ENCODE measurements at regions not wholly inside any gene's neighbourhood (a gene's known extent, or its start where the extent isn't known, plus 50 kb on each side); places are given as distances from the start of the nearest gene placed in this dataset.
"Not testable (repeated sequence)": the region's sequence is repeated elsewhere in the genome, so short reads cannot be mapped to it uniquely, and the experiment has no call there.

- not testable (repeated sequence) for H3K27ac ChIP-seq; DNase-seq (ENCODE audit: low read depth, low spot score)
Measured at GRCh38 chr4:102397056-102397455, 51.8 kb upstream of the SLC39A8 start.

- DNase-seq (ENCODE audit: low read depth, low spot score) = no peak
- H3K27ac ChIP-seq = no peak overlapping the region
Measured at GRCh38 chr4:102399021-102399420, 53.7 kb upstream of the SLC39A8 start.

DNA sequence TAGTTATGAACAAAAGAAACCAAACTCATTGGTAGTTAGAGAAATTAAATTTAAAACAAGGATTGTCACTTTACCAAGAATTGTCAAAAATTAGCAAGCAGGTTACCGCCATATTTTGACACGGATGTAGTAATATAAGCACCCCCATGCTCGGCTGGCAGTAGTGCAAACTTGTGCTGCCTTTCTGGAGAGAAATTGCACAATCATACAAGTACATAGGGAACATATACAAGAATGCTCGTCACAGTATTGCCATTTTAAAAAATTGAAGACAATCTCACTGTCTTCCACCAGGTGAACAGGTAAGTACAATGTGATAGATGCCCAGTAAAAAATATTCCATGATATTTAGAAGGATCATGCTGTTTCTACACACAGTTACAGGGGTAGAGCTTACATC lies 55.6 kb upstream of the SLC39A8 start:
- H3K27ac ChIP-seq = no peak overlapping the region
- DNase-seq (ENCODE audit: low read depth, low spot score) = no peak

DNA sequence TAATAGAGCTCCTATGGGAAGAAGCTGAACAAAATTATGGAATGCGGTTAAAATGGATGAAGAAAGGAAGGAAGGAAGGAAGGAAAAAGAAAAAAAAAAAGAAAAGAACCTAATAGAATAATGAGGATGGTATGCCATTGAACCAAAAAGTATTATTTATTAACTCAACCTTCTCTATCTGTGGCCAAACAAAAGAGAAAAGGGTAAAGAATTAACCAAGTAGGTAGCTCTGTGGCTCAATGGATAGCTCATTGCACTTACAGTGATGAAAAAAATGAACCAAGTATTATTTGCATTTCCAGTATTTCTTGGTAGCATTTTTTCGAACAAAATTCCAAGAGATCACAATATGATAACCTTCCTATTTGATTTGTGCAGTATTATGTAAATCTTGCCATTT lies 56.9 kb upstream of the SLC39A8 start:
- DNase-seq (ENCODE audit: low read depth, low spot score) = no peak
- H3K27ac ChIP-seq = no peak overlapping the region

- no peak for DNase-seq (ENCODE audit: low read depth, low spot score)
Measured at GRCh38 chr4:102403116-102403515, 57.8 kb upstream of the SLC39A8 start.

DNA sequence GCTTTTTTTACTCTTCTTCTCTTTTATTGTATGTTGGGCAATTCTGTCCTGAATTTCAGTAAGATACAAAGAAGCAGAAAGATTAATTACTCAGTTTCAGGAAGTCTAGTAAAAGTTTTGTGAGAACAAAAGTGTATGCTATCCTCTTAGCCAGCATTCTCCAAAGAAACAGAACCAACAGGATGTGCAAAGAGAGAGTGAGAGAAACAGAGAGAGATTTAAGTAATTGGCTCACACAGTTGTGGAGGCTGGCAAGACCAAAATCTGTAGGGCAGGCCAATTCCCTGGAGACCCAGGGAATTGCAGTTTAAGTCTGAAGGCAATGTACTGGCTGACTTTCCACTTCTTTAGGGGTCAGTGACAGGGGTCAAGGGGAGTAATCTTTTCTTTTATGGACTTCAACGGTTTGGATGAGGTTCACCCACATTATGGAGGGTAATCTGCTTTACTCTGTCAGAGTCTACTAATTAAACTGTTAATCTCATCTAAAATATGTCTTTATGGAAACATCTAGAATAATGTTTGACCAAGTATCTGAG lies 59.2 kb upstream of the SLC39A8 start:
- DNase-seq (ENCODE audit: low read depth, low spot score) = no peak
- H3K27ac ChIP-seq = no peak overlapping the region

More at GRCh38 chr4:102403116-102403515, 57.8 kb upstream of the SLC39A8 start:
- H3K27ac ChIP-seq = no peak overlapping the region

DNA sequence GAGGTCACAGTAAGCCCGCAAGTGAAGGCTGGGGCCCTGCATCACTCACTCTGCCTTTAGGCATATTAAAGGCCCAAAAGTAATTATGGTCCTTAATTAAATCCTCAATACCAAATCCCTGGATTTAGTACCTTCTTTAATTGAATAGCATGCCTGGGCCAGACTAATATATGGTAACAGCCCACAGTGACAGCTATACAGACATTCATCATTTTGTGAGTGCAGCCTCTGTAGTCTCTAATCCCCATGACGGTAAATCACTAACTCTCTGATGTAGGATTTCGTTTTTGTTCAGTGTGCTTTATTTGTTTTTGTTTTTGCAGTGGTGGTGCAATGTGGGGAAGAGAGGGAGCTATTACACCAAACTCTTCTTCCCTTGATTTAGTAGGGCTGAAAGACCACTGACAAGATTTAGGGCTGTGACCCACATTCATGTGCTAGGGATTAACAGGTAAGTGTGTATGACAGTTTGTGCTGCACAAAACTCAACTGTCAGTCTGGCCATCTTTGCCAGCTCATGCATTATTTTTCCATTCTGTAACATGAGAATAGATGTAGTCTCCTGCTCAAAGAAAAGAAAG lies 60.6 kb upstream of the SLC39A8 start:
- no peak for DNase-seq (ENCODE audit: low read depth, low spot score)
- no peak overlapping the region for H3K27ac ChIP-seq

DNA sequence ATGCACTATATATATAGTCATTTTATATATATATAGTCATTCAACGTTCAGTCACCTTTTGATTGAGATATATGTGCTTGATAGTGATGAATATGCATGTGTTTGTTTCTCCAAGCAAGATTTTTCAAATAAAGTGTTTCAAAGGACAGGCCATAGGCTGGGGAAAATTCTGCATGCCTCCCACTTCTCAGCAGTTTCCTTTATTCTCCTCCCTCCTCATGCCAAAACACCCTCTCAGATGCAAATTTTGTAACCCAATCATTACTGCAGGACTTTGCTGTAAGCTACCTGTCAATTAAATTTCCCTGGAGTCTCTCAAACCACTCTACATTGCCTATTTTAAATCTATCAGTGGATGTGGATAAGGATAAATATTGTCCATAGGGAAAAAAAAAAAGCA lies 65.6 kb upstream of the SLC39A8 start:
- not testable (repeated sequence) for DNase-seq (ENCODE audit: low read depth, low spot score)

DNA sequence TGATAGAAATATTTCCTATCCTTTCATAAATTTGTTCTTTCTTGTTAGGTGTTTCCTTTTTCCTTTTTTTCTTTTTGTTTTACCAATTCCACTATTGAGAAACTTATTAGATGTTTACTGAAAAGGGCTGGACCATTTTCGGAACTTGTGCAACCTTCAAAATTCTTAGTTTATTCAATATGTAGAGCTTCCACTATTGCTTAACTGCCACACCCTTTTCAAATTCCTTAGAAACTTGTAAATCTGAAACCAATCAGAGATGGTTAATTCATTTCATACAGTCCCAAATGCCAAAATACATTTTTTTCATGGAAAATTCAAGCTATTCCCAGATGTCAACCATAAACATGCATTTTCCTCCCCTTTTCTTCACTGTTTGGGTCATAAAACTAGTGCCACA lies 66.1 kb upstream of the SLC39A8 start:
- no peak for DNase-seq (ENCODE audit: low read depth, low spot score)
- H3K27ac ChIP-seq = no peak overlapping the region

More for the DNA sequence above, 65.6 kb upstream of the SLC39A8 start:
- H3K27ac ChIP-seq = not testable (repeated sequence)

- no peak for DNase-seq (ENCODE audit: low read depth, low spot score)
- no peak overlapping the region for H3K27ac ChIP-seq
Measured at GRCh38 chr4:102416765-102417164, 71.5 kb upstream of the SLC39A8 start.

DNA sequence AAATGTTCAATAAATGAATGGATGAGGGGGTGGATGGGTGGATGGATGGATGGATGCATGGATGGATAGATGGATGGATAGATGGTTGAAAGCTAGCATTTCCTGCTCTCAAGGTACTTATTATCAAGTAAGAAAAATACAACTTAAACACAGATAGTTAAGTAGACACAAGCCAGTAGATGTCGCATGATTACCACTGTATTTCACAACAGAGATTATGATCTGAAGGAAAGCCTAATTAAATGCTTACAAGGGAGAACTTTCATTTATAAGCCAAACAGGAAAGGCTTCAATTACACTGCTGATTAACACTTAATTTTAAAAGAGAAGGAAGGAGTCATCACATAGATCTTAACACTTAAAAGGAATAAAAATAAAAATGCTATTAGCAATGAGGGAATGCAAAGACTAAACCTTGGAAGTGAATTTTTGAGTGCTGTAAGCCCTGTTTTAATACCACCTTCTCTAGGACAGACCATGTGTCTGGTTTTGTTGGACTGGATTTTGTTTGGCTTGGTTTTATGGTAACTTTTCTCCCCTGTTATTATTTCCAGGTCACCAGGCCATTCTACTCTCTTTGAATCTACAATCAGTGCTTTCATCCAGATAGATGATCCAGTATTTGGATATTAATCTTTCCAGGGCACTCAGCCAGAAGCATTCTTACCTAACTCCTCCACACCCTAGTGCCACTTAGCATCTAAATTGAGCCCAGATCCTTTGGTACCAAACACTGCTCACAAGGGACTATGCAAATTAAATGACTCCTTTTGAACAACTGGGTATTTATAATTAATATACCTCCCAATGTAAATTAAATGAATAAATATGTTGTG lies 75.5 kb upstream of the SLC39A8 start:
- DNase-seq (ENCODE audit: low read depth, low spot score) = no peak
- H3K27ac ChIP-seq = no peak overlapping the region

GRCh38 chr4:102422843-102423242 lies 77.6 kb upstream of the SLC39A8 start:
- DNase-seq (ENCODE audit: low read depth, low spot score) = no peak
- no peak overlapping the region for H3K27ac ChIP-seq

GRCh38 chr4:102423375-102423774 lies 77.8 kb upstream of the NFKB1 start:
- no peak overlapping the region for H3K27ac ChIP-seq
- no peak for DNase-seq (ENCODE audit: low read depth, low spot score)

- no peak overlapping the region for H3K27ac ChIP-seq
- DNase-seq (ENCODE audit: low read depth, low spot score) = no peak
Measured at GRCh38 chr4:102427371-102427998, 73.7 kb upstream of the NFKB1 start.

- DNase-seq (ENCODE audit: low read depth, low spot score) = no peak
- no peak overlapping the region for H3K27ac ChIP-seq
Measured at GRCh38 chr4:102428122-102428521, 73.0 kb upstream of the NFKB1 start.

DNA sequence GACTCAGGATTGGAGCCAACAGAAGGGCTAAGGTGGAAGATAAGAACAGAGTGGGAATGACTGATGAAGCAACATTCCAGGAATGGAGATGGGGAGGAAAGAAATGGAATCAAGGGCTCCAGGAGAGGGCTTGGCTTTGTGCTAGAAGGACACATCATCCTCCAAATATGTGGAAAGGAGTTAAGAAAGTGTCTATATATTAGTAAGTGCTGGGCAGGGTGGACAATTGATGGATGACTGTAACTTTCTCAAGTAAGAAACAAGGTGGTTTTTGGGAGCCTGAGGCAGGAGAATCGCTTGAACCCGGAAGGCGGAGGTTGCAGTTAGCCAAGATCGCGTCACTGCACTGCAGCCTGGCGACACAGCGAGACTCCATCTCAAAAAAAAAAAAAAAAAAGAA lies 71.6 kb upstream of the NFKB1 start:
- H3K27ac ChIP-seq = peak overlapping the region; percentile 69
- peak; percentile 86 for DNase-seq (ENCODE audit: low read depth, low spot score)

DNA sequence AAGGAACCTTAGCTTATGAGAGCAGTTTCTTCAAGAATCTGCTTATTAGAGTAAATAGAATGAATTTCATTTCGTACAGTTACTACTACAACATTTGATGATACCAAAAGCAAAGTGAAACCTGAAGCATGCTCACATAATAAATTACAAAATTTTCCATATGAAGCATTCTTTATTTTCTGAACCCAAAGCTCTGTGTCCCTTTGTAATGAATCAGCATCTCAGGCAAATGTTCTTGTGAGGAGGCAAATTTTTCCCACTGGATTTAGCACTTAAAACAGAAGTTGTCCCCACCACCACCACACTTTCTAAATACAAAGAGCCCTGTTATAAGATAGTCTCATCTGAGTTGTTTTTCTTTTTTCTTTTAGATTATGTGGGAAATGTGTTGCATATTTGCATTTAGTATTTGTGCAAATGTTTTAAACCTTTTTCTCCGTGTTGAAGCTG lies 70.7 kb upstream of the NFKB1 start:
- DNase-seq (ENCODE audit: low read depth, low spot score) = no peak
- peak overlapping the region; percentile 69 for H3K27ac ChIP-seq

- peak overlapping the region; percentile 69 for H3K27ac ChIP-seq
- no peak for DNase-seq (ENCODE audit: low read depth, low spot score)
Measured at GRCh38 chr4:102431608-102431961, 69.6 kb upstream of the NFKB1 start.

DNA sequence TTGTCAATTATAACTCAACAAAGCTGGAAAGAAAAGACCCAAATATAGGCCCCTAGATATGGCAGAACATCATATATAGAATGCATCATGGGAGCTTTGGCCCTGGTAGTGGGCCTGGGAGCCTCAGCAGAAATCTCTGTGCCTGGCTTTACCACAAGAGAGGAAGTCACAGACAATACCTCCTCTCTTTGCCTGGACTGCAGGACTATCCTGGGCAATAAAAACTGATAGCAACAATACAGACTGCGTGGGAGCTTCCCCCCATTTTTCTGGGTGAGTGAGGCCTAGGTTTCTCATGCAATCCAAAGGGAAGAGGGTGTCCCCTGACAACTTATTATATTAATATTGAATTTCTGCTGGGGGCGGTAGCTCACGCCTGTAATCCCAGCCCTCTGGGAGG lies 64.0 kb upstream of the NFKB1 start:
- DNase-seq (ENCODE audit: low read depth, low spot score) = no peak
- no peak overlapping the region for H3K27ac ChIP-seq

GRCh38 chr4:102438396-102439235 lies 62.5 kb upstream of the NFKB1 start:
- no peak for DNase-seq (ENCODE audit: low read depth, low spot score)
- peak overlapping the region; percentile 68 for H3K27ac ChIP-seq
